Adipocyte (in vitro differentiated cells): ENCODE measurements at regions not wholly inside any gene's neighbourhood (a gene's known extent, or its start where the extent isn't known, plus 50 kb on each side); places are given as distances from the start of the nearest gene placed in this dataset.
A peak's percentile ranks its signal among the peaks of the same experiment; 100 is the strongest.

Experiments
- DNase-seq: peaks from one replicate; pipeline ENCODE4 v3.0.0-alpha.2; 2015; ENCODE audit warnings: low read depth
- H3K27me3 ChIP-seq: replicated peaks from 2 replicates; pipeline ENCODE4 v1.7.0; 2013; ENCODE audit warnings: mild to moderate bottlenecking, low read length, moderate library complexity; ENCODE audit not compliant: control insufficient read depth, insufficient read depth
- H3K36me3 ChIP-seq: 2 replicates; pipeline ENCODE4 v1.7.0; 2013; ENCODE audit warnings: low read length, mild to moderate bottlenecking, moderate library complexity; ENCODE audit not compliant: control insufficient read depth, insufficient read depth, severe bottlenecking
- H3K4me1 ChIP-seq: 2 replicates; pipeline ENCODE4 v1.7.0; 2013; ENCODE audit warnings: mild to moderate bottlenecking, low read length, moderate library complexity; ENCODE audit not compliant: control insufficient read depth, insufficient read depth
- H3K4me3 ChIP-seq: 2 replicates; pipeline ENCODE4 v1.7.0; 2013; ENCODE audit warnings: mild to moderate bottlenecking, low read length, moderate library complexity
- H3K9ac ChIP-seq: 2 replicates; pipeline ENCODE4 v1.7.0; 2013; ENCODE audit warnings: mild to moderate bottlenecking, low read length, moderate library complexity
- H3K9me3 ChIP-seq: 2 replicates; pipeline ENCODE4 v1.7.0; 2013; ENCODE audit warnings: mild to moderate bottlenecking, low read length, moderate library complexity; ENCODE audit not compliant: control insufficient read depth

DNA sequence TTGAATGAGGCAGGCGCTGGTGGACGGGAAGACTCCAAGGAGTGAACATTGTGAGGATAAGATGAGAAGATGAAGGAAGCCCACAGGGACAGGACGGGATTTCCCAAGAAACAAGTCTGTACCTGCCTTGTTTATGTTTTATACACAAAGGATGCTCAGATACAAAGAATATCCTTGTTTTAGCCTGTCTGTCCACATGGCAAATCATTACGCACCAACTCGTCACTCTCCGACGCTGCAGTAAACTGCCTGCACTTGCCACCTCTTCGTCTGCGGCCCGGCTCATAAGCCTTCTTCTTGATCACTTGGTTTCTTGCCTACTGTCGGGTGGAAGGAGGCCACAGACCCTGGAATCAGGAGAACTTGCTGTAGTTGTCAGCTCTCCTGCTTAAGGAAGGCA, 85.4 kb downstream of the CD83 start:
- no peaks in the 10 kb centered on the region for H3K4me1 ChIP-seq
- no peaks in the 10 kb centered on the region for H3K27me3 ChIP-seq
- DNase-seq: no peak
- H3K9ac ChIP-seq: no peak overlapping the region
- H3K9me3 ChIP-seq: no peaks in the 10 kb centered on the region
- H3K36me3 ChIP-seq: no peaks in the 10 kb centered on the region
- no peak overlapping the region for H3K4me3 ChIP-seq

DNA sequence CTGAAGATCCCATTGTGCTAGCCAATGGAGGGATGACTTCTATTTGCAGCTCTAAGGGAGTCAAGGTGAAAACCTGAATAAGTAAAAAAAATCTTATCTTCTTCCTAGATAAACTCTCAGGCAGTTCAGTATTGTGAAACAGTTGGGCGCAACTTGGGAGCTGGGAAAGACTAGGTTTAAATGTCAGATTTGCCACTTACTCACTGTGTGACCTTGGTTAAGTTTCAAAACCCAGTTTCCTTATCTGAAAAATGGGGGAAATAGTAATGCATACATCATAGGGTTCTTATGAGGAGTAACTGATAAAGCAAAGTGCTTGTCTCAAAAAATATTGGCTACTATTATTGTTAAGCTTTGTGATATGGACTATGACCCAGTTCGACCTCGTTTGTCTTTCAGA, 88.8 kb downstream of the CD83 start:
- no peak overlapping the region for H3K4me3 ChIP-seq
- H3K9me3 ChIP-seq: no peaks in the 10 kb centered on the region
- H3K4me1 ChIP-seq: peaks cover 5% of the 10 kb centered on the region
- no peaks in the 10 kb centered on the region for H3K27me3 ChIP-seq
- H3K36me3 ChIP-seq: no peaks in the 10 kb centered on the region
- DNase-seq: no peak
- H3K9ac ChIP-seq: no peak overlapping the region

- no peak for DNase-seq
- no peaks in the 10 kb centered on the region for H3K9me3 ChIP-seq
- H3K4me1 ChIP-seq: peaks cover 13% of the 10 kb centered on the region
- H3K36me3 ChIP-seq: no peaks in the 10 kb centered on the region
- H3K27me3 ChIP-seq: no peaks in the 10 kb centered on the region
- H3K9ac ChIP-seq: no peak overlapping the region
- no peak overlapping the region for H3K4me3 ChIP-seq
Measured at GRCh38 chr6:14207448-14207847, 89.9 kb downstream of the CD83 start.

DNA sequence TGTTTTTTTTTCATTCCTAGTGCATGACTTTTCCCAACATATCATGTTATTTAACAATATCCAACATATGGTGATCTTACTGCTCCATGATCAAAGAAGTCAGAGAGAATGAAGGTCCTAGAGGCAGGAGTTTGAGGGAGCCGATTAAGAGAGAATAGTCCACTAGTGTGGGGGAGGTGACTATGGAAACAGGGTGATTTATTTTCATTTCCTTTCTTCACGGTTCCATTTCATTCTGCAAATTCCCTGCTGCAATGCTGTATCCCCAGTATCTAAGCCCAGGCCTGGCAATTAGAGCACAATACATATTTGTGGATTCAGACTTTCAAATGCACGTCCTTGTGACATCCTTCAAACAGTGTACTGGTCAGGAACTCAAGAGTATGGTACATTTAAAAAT, 91.4 kb downstream of the CD83 start:
- H3K4me1 ChIP-seq: peaks cover 13% of the 10 kb centered on the region
- no peak overlapping the region for H3K9ac ChIP-seq
- DNase-seq: no peak
- H3K27me3 ChIP-seq: no peaks in the 10 kb centered on the region
- no peaks in the 10 kb centered on the region for H3K36me3 ChIP-seq
- no peaks in the 10 kb centered on the region for H3K9me3 ChIP-seq
- H3K4me3 ChIP-seq: no peak overlapping the region

GRCh38 chr6:14210077-14210476, 92.5 kb downstream of the CD83 start:
- H3K9me3 ChIP-seq: no peaks in the 10 kb centered on the region
- H3K9ac ChIP-seq: peak overlapping the region; percentile 81
- H3K4me3 ChIP-seq: peak overlapping the region; percentile 85
- H3K36me3 ChIP-seq: no peaks in the 10 kb centered on the region
- H3K4me1 ChIP-seq: peaks cover 13% of the 10 kb centered on the region
- H3K27me3 ChIP-seq: no peaks in the 10 kb centered on the region
- DNase-seq: no peak

DNA sequence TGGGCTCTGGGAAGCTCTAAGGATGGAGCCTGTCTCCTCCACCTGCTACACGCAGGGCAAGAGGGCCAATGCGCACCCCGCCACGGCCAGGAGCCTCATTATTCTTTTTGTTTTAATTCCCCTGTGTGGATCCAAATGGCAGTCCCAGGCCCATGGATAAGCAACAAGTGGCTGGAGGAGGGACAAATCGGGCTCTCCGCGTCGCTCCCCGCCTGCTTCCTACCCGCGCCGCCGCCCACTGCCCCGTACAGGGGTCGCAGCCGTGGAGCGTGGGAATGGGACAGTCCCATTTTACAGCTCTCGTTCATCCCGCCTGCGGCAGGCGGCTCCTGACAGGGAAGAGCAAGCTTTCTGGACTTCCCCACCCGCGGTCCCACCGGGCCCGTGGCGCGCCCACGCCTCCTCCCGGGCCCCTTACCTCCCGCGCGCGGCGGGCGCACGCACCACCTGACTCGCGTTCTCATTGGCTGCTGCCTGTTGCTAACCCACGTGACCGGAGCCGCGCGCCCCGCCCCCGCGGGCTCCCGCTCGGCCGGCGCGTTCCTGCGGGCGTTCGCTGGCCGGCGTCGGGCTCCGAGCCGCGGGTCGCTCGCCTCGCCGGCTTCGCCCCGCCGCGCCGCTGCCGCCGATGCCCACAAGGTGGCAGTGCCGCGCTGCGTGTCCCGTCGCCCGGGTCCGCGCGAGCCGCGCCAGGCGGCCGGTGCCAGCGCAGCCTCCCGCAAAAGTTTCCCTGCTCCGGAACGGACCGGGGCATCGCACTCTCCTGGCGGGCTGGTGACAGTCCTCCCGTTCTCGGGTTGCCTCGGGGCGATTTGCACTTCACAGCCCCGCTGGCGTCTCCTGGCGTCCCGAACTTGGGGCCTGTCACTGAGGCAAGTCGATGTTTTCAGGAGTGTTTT, 93.3 kb downstream of the CD83 start:
- peak overlapping the region; percentile 86 for H3K4me3 ChIP-seq
- H3K27me3 ChIP-seq: no peaks in the 10 kb centered on the region
- peaks cover 13% of the 10 kb centered on the region for H3K4me1 ChIP-seq
- no peaks in the 10 kb centered on the region for H3K9me3 ChIP-seq
- no peaks in the 10 kb centered on the region for H3K36me3 ChIP-seq
- DNase-seq: peak; percentile 96
- peak overlapping the region; percentile 90 for H3K9ac ChIP-seq

- peak; percentile 56 for DNase-seq
- peak overlapping the region; percentile 90 for H3K9ac ChIP-seq
Measured at GRCh38 chr6:14211562-14211942, 94.0 kb downstream of the CD83 start.

DNA sequence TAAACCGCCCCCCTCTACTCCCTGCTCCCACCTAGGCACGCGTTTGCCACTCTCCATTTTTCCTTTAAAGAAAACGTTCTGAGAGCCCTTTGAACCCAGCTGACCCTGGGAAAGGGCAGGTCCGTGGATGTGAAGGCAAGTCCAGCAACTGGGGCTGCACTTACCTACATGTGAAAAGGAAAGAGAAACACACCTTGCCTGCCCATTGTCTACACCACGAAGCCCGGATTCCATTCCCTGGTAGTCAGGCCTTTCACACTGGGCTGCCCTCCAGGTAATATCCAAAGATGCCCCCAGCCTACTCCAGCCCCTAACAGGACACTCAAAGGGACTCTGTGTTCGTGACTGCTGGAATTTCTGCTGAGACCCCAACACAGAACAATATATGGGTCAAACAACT, 94.4 kb downstream of the CD83 start:
- no peak for DNase-seq
- peak overlapping the region; percentile 90 for H3K9ac ChIP-seq
- peaks cover 13% of the 10 kb centered on the region for H3K4me1 ChIP-seq
- no peaks in the 10 kb centered on the region for H3K9me3 ChIP-seq
- H3K27me3 ChIP-seq: no peaks in the 10 kb centered on the region
- H3K36me3 ChIP-seq: no peaks in the 10 kb centered on the region
- H3K4me3 ChIP-seq: peak overlapping the region; percentile 86

More at GRCh38 chr6:14211562-14211942, 94.0 kb downstream of the CD83 start:
- Histone ChIP-seq H3K4me1 (peaks cover 13% of the 10 kb centered on the region), H3K4me3 (peak overlapping the region; percentile 86), H3K9me3 (no peaks in the 10 kb centered on the region), H3K36me3 (no peaks in the 10 kb centered on the region), H3K27me3 (no peaks in the 10 kb centered on the region)

DNA sequence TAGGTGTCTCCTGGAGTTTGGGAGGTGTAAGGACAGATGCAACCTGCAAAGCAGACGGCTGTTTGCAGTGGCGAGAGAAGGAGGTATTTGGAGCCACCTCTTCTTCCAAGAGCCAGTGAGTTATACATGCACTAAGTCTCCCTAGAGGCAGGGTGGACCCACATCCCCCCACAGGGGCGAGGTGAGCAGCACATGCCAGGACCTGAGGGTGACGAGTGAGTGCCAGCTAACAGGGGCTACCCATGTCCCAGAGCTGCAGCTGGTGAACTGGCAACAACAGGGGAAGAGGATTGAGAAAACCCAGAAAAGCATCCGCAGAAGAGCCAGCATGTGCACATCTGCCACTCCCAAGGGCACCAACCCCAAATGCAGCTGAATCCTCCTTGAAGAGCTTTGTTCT, 95.1 kb downstream of the CD83 start:
- no peaks in the 10 kb centered on the region for H3K36me3 ChIP-seq
- H3K9me3 ChIP-seq: no peaks in the 10 kb centered on the region
- DNase-seq: no peak

GRCh38 chr6:14216946-14217684, 99.5 kb downstream of the CD83 start:
- Histone ChIP-seq H3K9ac (no peak overlapping the region), H3K36me3 (no peaks in the 10 kb centered on the region), H3K27me3 (no peaks in the 10 kb centered on the region), H3K9me3 (no peaks in the 10 kb centered on the region), H3K4me3 (no peak overlapping the region), H3K4me1 (peaks cover under 1% of the 10 kb centered on the region)
- DNase-seq: no peak

More for the DNA sequence above, 95.1 kb downstream of the CD83 start:
- no peak overlapping the region for H3K9ac ChIP-seq
- H3K27me3 ChIP-seq: no peaks in the 10 kb centered on the region
- peaks cover 13% of the 10 kb centered on the region for H3K4me1 ChIP-seq
- no peak overlapping the region for H3K4me3 ChIP-seq

DNA sequence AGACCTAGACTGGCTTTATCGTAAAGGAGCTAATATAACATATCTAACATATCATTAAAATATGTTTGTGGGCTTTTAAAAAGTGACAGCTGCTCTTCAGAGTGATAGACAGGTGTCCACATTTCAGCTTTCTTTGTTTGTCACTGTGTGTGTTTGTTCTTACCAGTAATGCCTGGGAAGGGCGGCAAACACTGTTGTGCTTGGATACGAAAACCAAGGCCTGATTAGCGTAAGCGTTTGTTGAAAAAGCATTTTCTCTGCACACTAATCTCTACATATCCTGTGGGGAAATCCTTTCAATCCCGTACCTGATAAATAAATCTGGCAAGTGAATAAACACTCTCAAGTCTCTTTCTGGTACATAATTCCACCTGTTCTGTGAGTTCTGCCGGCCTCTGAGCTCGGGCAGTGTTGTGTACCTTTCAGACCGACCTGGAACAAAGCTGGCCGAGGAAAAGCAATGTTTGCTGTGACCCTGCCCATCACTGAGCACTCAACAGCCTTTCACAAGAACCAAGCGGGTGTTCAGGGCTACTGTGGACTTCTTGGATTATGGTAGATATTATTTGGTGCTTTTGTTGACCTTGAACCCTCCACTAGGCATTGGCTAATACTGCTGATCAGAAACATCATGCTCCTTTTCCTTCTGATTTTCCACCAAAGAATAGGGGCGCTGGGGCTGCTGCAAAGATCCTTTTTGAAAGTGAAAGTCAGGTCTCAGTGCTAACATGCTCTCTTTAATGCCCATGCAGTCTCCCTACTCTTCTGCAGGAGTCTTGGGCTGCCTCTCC, 100.4 kb downstream of the CD83 start:
- H3K4me1 ChIP-seq: no peaks in the 10 kb centered on the region
- H3K9ac ChIP-seq: no peak overlapping the region
- DNase-seq: no peak
- no peak overlapping the region for H3K4me3 ChIP-seq
- H3K36me3 ChIP-seq: no peaks in the 10 kb centered on the region
- no peaks in the 10 kb centered on the region for H3K9me3 ChIP-seq
- H3K27me3 ChIP-seq: no peaks in the 10 kb centered on the region
